Glutamatergic neuron (in vitro differentiated cells): ENCODE measurements at regions not wholly inside any gene's neighbourhood (a gene's known extent, or its start where the extent isn't known, plus 50 kb on each side); places are given as distances from the start of the nearest gene placed in this dataset.

ENCODE experiments used
- DNase-seq: peaks from one replicate; pipeline ENCODE4 v3.0.0; 2022
- H3K27ac Mint-ChIP-seq: one replicate; pipeline ENCODE4 v1.8.0; 2020; ENCODE audit warnings: mild to moderate bottlenecking, mixed read lengths, inconsistent platforms; ENCODE audit not compliant: unreplicated experiment
- H3K27me3 Mint-ChIP-seq: one replicate; pipeline ENCODE4 v1.8.0; 2020; ENCODE audit warnings: mild to moderate bottlenecking, moderate library complexity, mixed read lengths, inconsistent platforms; ENCODE audit not compliant: unreplicated experiment
- H3K36me3 Mint-ChIP-seq: one replicate; pipeline ENCODE4 v1.8.0; 2020; ENCODE audit warnings: mild to moderate bottlenecking, mixed read lengths, inconsistent platforms; ENCODE audit not compliant: unreplicated experiment
- H3K4me1 Mint-ChIP-seq: one replicate; pipeline ENCODE4 v1.8.0; 2020; ENCODE audit warnings: mild to moderate bottlenecking, low read depth, mixed read lengths, inconsistent platforms; ENCODE audit not compliant: unreplicated experiment
- H3K4me3 Mint-ChIP-seq: one replicate; pipeline ENCODE4 v1.8.0; 2020; ENCODE audit warnings: mild to moderate bottlenecking, mixed read lengths, inconsistent platforms; ENCODE audit not compliant: unreplicated experiment
- H3K9me3 Mint-ChIP-seq: one replicate; pipeline ENCODE4 v1.8.0; 2020; ENCODE audit warnings: mild to moderate bottlenecking, moderate library complexity, mixed read lengths, inconsistent platforms; ENCODE audit not compliant: unreplicated experiment
- CTCF ChIP-seq: fragments of 200-600 bp; sonication (generic); IDR thresholded peaks from one replicate; pipeline ENCODE4 v1.5.0; 2021; ENCODE audit not compliant: partially characterized antibody, unreplicated experiment

- H3K9me3 Mint-ChIP-seq = no peaks in the 10 kb centered on the region
- no peak overlapping the region for H3K4me3 Mint-ChIP-seq
- H3K27ac Mint-ChIP-seq = no peak overlapping the region
- TF ChIP-seq CTCF = no peak
- H3K27me3 Mint-ChIP-seq = no peaks in the 10 kb centered on the region
- no peak for DNase-seq
- no peaks in the 10 kb centered on the region for H3K36me3 Mint-ChIP-seq
- no peaks in the 10 kb centered on the region for H3K4me1 Mint-ChIP-seq
Observed at GRCh38 chr18:49717617-49718016, 95.7 kb downstream of the ACAA2 start.

GRCh38 chr18:49716035-49716434 lies 97.3 kb downstream of the ACAA2 start:
- H3K4me3 Mint-ChIP-seq = no peak overlapping the region
- no peaks in the 10 kb centered on the region for H3K36me3 Mint-ChIP-seq
- no peaks in the 10 kb centered on the region for H3K4me1 Mint-ChIP-seq
- peaks cover 5% of the 10 kb centered on the region for H3K27me3 Mint-ChIP-seq
- no peak overlapping the region for H3K27ac Mint-ChIP-seq
- no peak for DNase-seq
- H3K9me3 Mint-ChIP-seq = no peaks in the 10 kb centered on the region
- TF ChIP-seq CTCF = no peak

- TF ChIP-seq CTCF = no peak
Observed at GRCh38 chr18:49709347-49709690, 104.0 kb downstream of the ACAA2 start.

DNA sequence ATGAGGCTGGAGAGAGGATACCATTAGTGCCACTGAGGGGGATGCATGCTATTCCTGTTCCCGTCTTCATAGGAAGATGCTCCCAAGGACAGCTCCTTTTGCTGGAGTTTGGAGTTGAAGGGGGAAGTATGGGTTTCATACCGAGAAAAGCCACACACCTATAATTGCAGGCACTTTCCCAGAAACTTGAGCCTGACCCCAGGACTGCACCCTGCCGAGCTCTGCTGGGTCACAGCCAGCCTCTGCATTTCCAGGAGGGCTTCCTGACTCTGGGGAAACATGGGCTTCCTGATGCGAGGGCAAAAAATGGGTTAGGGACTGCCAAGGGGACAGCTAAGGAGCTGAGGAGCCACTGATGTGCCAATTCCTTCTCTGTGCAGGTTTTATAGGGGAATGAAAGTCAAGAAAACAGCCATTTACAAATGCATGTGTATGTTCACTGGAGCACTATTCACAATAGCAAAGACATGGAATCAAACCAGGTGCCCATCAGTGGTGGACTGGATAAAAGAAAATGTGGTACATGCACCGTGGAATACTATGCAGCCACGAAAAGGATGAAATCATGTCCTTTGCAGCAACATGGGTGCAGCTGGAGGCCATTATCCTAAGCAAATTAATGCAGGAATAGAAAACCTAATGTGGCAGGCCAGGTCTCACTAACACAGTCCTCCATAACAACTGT lies 104.5 kb downstream of the ACAA2 start:
- H3K27me3 Mint-ChIP-seq = peaks cover 5% of the 10 kb centered on the region

More at GRCh38 chr18:49709347-49709690, 104.0 kb downstream of the ACAA2 start:
- DNase-seq = no peak
- no peak overlapping the region for H3K27ac Mint-ChIP-seq
- H3K27me3 Mint-ChIP-seq = peaks cover 5% of the 10 kb centered on the region
- H3K4me1 Mint-ChIP-seq = no peaks in the 10 kb centered on the region
- H3K9me3 Mint-ChIP-seq = peaks cover 2% of the 10 kb centered on the region
- H3K4me3 Mint-ChIP-seq = no peak overlapping the region
- peaks cover 5% of the 10 kb centered on the region for H3K36me3 Mint-ChIP-seq

More for the DNA sequence above, 104.5 kb downstream of the ACAA2 start:
- no peak for TF ChIP-seq CTCF
- H3K27ac Mint-ChIP-seq = no peak overlapping the region
- no peak for DNase-seq
- H3K4me3 Mint-ChIP-seq = no peak overlapping the region
- H3K4me1 Mint-ChIP-seq = no peaks in the 10 kb centered on the region
- peaks cover 5% of the 10 kb centered on the region for H3K36me3 Mint-ChIP-seq
- H3K9me3 Mint-ChIP-seq = peaks cover 2% of the 10 kb centered on the region
